LoVo (cell line): ENCODE measurements at regions not wholly inside any gene's neighbourhood (a gene's known extent, or its start where the extent isn't known, plus 50 kb on each side); places are given as distances from the start of the nearest gene placed in this dataset.

Experiments
- DNase-seq: peaks from one replicate; pipeline ENCODE4 v3.0.0-alpha.2; 2016; ENCODE audit warnings: low spot score

- no peak for DNase-seq
Observed at GRCh38 chr21:28344985-28345384, 647.7 kb downstream of the LTN1 start.

DNA sequence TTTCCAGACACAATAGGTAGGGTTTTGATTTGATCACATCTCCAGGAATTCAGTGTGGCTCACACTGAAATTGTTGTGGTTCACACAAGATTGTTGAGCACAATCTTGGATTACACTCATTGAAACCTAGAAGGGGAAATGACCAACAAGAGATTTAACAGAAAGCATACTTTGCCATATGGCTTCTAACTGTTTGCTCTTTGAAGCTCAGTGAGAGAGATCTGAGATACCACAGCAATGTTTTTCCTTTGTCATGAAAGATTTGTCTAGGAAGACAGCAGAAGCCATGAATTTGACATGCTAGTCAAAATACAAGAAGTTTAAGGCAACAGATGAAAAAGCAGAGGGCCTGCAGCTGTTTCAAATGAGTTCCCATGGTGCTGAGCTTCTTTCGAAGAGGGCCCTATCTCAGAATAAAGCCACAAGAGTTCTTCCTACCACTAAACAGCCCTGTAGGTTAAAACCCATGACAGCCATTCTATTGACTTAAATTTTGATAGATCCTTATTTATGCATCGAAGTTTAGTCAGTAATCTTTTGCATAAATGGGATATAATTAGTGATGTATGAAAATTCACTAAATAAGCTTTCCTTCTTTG, 650.4 kb downstream of the LTN1 start:
- DNase-seq = no peak

GRCh38 chr21:28339403-28339802, 653.3 kb downstream of the LTN1 start:
- DNase-seq = no peak

- no peak for DNase-seq
Observed at GRCh38 chr21:28338701-28339305, 653.9 kb downstream of the LTN1 start.

DNA sequence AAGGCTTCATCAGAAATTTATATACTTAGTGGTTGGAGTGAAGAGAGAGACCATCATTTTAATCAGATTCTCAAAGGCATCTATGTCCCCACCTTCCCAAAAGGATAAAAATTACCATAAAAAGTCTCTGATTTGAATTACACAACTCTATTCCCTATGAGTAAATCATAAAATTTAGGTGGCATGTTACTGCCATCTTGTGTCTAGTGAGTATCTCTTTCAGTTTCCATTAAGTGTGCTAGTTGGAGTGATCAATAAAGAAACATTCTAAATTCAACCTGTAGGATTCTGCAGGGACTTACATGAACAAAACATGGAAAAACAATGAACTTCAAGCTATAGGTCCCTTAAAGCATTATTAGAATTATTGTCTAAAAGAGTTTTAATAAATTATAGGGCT, 655.4 kb downstream of the LTN1 start:
- DNase-seq = peak; percentile 5

- no peak for DNase-seq
Observed at GRCh38 chr21:28336314-28336713, 656.4 kb downstream of the LTN1 start.

- DNase-seq = no peak
Observed at GRCh38 chr21:28334407-28334806, 658.3 kb downstream of the LTN1 start.

- no peak for DNase-seq
Observed at GRCh38 chr21:28333578-28334075, 659.0 kb downstream of the LTN1 start.

- DNase-seq = no peak
Observed at GRCh38 chr21:28332796-28333195, 659.9 kb downstream of the LTN1 start.

DNA sequence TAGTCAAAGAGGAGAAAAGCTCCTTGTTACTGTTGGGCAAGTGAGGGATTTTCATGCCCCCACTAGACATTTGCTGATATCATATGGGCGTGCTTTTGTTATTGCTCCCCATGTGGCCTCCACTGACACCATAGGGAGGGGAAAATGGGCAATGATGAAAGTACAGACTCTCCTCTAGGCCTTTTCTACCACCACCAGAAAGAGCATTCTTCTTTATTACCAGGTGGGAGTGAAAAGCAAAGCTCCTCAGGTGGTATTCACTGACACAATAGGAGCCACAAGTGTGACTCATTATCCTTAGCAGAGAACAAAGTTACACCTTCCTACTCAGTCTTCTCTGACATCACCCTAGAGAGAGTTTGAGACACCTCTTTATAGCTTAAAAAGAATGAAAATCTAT, 667.1 kb downstream of the LTN1 start:
- DNase-seq = no peak

GRCh38 chr21:28324690-28325089, 668.0 kb downstream of the LTN1 start:
- no peak for DNase-seq

GRCh38 chr21:28317177-28317950, 675.3 kb downstream of the LTN1 start:
- no peak for DNase-seq

DNA sequence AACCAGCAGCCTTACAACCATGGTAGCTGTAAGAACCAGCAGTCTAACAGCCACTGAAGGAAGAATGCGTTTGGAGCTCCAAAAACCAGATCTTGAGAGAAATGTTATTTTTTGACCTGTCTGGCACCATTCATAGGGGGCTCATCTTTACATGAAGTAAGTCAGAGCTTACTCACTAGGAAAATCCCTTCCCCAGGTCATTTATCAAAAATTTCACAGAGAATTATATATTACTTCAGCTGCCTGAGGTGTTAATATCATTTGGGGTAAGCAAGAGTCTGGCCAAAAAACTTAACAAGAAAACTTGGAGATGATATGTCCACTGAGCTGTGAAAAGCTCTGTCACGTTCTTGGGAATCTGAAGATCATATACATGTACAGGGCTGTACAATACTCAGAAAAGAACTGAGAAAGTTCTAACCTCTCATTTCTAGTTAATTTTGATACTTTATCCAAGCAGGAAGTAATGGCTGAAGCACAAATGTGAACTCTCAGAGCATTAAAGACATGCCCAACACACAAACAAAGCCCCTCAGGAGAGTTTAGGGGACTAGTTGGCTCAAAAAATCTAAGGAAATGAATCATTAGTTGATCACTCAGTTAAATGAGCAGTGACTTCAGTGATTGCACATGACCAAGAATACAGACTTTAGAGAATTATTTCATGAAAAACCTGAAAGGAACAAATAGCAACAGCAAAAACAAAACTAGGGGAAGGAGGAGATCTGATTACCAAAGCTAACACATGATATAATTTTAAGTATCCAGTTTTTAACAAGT, 681.1 kb downstream of the LTN1 start:
- DNase-seq = no peak

- DNase-seq = no peak
Observed at GRCh38 chr21:28310711-28311110, 682.0 kb downstream of the LTN1 start.

GRCh38 chr21:28310171-28310685, 682.4 kb downstream of the LTN1 start:
- no peak for DNase-seq

DNA sequence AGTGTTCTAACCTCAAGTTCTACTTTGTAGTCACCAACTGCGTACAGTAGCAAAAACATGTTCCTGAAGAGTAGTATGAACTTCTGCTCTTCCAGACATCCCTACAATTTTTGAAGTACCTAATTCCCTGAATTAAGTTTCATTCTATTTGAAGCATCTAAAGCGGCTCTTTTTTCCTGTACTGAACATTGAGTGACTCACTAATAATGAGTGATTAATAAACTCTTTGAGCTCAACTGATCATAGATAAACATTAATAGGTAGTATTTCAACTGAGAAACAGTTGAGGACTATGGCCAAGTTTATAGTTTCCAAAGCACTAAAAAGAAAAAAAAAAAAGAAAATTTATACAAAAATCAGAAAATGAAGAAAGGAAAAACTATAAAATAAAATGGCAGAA, 683.1 kb downstream of the LTN1 start:
- no peak for DNase-seq

- no peak for DNase-seq
Observed at GRCh38 chr21:28308516-28308915, 684.2 kb downstream of the LTN1 start.

DNA sequence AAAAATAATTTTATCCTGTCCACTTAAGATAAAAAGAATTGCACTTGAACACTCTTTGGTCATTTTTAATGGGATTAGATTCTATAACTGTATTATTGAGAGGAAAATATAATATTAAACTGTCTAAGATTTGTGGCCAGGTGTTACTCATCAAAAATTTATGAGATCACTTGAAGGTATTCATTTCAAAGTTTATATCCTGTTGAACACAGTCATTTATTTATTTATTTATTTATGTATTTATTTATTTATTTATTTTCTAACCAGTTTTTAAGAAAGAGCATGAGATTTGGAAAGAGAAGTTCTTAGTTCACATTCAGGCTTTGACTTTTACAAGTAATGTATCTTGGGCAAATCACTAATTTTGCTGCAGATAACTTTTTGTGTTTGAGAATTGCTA, 692.7 kb downstream of the LTN1 start:
- DNase-seq = no peak

DNA sequence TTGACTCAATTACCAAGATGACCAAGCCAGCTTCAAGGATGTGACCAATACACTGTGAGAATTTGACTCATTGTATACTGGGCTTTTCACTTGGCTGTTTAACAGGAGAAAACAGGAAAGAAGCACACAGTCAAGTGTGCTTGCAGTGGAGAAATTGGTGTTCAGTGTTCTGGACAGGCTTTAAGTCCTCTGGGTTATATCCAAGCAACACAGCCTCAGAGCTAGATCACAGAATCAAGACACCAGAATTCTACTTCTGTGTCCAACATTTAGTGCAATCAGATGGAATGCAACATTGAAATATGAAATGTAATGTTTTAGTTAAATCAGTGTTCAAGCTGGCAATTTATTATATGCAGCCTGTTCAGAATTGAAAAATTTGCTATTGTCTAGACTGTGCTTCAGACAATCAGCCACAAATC, 694.4 kb downstream of the LTN1 start:
- DNase-seq = no peak

DNA sequence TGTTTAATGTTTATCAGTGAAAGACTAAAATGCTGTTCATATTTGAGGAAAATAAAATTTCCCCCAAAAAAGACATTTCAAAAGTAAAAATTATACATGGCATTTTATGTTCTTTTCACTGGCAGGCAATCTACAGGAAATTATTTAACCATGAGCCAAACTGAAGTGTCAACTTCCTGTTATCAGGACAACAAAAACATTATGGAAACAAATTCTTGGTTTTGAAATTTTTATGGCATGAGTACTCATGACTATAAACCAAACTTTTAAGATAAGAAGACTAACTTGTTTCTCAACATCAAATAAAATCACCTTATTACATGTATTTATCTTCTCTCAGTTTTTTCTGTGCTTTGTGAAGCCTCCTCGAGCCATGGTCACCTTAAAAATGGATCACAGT, 698.6 kb downstream of the LTN1 start:
- no peak for DNase-seq

DNA sequence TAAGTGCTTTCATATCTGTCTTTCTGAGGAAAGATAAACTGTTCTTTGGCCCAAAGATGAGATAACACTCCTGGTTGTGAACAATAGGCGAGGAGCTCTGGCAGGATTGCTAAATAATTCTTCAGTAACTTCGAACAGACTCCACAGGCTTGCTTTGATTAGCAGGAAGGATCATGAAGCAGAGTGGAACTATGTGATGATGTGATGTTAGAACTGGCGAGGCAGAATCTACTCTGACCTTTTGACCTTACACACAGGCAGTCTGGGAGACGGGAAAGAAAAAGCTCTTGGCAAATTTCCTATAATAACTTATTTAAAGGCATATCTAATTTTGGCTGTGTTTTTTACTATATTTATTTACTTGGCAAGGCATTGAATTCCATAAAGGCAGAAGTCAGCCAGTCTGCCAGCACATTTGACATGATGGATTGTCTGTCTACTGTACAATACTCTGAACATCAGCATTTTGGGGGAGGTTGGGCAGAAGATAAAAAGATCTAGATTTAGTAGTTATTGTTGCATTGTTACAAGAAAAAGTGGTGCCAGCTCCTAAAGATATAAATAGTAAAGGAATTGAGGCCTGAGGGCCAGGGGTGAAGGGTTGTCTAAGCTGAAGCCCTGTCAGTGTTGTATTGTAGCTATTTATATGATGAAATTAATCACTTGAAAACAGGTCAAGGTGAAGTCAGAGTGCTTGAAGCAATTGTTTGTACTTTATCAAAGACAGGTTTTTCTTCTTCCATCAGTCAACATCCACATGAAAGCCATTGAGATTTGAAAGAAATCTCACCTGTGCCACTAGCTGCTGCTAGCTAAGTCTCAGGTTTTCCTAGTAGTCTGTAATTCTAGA, 708.8 kb downstream of the LTN1 start:
- DNase-seq = no peak
